LNCAP (cell line): ENCODE measurements at regions not wholly inside any gene's neighbourhood (a gene's known extent, or its start where the extent isn't known, plus 50 kb on each side); places are given as distances from the start of the nearest gene placed in this dataset.

Experiments used
- TF ChIP-seq, protein P1 (sequence below): fragments of 450-650 bp; IDR thresholded peaks from 2 replicates; pipeline ENCODE4 v1.5.1; 2017; ENCODE audit warnings: mild to moderate bottlenecking

DNA sequence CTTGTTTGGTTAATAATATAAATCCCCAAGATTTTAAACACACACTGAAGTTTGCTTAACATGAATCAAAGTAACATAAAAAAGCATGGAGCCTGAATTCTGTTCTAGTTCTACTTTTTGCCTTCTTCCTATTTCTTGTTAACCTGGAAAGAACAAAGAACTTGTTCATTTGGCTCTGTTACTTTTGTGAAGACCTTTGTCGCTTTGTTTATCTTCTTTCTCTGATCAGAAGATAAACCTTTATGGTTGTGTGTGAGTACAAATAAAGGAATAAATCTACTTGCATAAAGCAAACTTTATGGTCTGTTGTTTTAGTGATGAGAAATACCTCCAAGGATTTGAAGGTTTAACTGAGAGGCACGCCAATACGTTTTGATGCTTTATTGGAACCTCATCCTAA, 210.1 kb upstream of the SATB1 start:
- TF ChIP-seq, protein P1, sequence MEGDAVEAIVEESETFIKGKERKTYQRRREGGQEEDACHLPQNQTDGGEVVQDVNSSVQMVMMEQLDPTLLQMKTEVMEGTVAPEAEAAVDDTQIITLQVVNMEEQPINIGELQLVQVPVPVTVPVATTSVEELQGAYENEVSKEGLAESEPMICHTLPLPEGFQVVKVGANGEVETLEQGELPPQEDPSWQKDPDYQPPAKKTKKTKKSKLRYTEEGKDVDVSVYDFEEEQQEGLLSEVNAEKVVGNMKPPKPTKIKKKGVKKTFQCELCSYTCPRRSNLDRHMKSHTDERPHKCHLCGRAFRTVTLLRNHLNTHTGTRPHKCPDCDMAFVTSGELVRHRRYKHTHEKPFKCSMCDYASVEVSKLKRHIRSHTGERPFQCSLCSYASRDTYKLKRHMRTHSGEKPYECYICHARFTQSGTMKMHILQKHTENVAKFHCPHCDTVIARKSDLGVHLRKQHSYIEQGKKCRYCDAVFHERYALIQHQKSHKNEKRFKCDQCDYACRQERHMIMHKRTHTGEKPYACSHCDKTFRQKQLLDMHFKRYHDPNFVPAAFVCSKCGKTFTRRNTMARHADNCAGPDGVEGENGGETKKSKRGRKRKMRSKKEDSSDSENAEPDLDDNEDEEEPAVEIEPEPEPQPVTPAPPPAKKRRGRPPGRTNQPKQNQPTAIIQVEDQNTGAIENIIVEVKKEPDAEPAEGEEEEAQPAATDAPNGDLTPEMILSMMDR: no peak

DNA sequence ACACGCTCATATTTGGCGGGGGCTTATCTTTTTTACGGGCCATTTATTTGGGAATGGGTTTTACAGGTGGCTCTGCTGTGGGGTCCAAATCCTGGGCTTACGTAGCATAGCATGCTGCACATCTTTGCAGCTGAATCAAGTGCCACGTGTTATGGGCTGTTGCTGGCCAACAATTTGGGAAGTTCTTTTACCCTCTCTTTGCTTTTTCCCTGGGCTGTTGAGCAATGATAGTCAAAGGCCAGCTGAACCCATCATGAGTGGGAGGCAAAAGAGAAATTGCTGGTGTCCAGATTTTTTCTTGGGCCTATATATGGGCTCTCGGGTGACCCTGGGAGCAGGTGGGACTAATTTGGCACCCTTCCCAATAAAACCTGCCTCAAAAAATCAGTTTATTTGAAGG, 209.3 kb upstream of the SATB1 start:
- TF ChIP-seq, protein P1: no peak

DNA sequence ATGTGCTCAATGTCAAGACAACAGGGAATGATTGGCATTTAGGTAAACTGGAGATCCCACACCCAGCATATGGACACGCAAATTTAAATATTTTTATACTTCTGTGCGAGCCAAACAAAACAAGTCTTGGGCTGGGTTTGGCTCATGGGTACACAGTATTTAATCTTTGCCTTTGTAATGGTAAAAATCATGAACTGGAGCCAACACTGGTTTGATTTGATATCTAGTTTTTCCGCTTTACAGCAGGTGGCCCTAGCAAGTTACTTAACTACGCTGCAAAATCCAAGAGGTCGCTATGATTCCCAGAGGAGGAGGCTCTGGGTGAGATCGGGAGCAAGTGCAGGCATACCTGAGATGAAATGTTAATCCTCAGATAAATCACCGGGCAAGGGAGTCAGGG, 207.9 kb upstream of the SATB1 start:
- TF ChIP-seq, protein P1: 0 out of 2 replicates have a peak, but pooled peaks have one; percentile 10

DNA sequence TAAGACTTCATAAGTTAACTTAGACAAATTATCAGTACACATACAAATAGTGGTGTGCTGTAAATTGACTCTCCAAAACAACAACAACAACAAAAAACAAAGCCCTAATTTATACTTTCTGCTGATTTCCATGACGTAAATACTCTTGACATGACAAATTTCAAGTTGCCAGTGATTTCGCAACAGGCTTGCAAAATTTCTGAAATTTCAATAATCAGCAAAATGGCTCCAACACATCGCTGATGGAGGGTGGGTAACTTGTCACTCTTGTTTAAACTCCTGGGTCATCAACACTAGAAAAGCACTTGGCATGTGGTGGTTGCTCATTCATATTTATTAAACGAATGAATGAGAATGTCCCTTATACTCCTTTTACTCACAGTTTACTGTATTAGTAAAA, 205.2 kb upstream of the SATB1 start:
- TF ChIP-seq, protein P1: no peak

DNA sequence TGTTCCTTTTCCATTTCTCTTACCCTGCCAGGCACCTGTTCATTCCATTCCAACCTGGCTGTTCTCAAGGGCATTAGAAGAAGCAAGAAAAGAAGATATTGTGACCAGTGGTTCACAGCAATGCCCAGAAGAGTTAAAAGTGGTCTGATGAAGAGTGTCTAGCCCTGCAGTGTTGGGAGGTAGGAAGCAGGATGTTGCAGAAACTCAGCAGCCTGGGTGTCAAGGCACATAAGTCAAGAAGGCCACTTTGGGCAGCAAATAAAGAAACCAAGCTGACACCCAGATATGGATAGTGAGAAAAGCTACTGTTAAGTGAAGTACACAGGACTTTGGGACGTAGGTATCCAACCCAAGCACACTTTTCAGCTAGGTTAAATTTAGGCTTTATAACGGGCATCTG, 199.9 kb upstream of the SATB1 start:
- TF ChIP-seq, protein P1: no peak

DNA sequence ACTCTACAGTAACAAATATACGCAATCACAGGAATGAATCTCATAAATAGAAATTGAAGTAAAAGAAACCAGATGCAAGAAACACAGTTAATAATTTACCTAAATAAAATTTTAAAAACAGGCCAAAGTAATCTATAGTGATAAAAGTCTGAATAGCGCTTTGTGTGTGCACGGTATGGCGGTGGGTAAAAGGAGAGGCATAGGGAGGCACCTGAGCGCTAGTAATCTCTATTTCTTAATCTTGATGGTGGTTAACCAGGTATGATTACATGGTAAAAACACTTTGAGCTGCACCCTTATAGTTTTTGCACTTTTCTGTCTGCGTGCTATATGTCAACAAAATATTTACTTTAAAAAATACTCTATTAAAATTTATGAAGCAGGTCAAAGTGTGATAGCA, 198.1 kb upstream of the SATB1 start:
- TF ChIP-seq, protein P1: no peak

DNA sequence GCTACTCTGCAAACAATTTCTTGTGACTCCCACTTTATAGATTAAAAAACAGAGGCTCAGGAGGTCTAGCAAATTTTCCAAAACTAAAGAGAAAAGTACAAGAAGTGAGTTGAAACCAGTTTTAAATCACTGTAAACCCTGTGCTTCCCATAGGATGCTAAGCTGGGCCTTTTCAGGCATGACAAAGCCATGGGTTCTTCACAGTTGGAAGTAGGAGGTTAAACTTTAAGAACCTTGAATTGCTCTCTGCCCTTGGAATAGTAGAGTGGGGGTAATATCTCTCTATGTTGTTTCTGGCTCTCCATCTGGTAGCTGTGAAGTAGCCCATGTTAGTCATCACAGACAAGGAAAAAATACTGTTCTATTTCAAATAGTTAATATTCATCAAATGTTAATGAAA, 193.6 kb upstream of the SATB1 start:
- TF ChIP-seq, protein P1: no peak

DNA sequence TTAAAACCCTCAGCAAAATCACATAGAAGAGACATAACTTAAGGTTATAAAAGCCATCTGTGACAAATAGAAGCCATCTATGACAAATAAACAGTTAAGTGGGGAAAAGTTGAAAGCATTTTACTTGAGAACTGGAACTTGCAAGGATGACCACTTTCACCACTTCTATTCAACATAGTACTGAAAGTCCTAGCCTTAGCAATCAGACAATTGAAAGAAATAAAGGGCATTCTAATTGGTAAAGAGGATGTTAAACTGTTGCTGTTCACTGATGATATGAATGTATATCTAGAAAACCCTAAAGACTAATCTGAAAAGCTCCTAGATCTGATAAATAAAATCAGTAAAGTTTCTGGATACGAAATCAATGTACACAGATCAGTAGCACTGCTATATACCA, 186.9 kb upstream of the SATB1 start:
- TF ChIP-seq, protein P1: no peak
